ENCODE measurements at regions not wholly inside any gene's neighbourhood (a gene's known extent, or its start where the extent isn't known, plus 50 kb on each side); places are given as distances from the start of the nearest gene placed in this dataset.

DNA sequence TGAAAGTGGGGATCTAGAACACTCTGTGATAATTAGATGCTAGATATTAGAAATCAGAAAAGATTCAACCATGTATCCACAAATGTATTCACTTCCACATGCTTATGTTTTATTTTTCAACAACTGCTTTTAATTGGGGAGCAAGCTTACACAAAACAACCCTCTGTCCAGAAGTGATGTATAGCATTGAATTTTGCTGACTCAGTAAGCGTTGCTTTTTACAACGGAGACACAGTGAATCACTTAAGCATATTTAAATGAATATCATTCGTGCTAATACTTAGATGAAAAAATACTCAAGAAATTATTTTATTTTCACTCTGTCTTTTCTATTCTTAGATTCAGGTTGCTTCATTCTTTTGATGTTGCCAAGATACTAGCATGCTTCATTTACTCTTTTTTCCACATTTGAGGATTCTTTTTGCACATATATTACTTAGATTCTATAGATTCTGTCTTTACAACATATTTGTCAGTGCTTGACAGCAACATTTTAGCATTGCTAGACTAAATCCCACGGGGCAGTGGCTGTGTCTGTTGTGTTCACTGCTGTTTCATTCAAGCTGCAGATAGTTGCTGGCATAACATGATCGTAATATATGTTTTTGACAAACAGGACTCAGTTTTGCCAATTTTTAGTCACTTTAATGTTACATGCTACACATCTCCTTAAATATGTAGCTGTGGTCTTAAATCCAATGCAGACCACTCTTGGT, 1714.4 kb upstream of the SEL1L start:
- no peak overlapping the region for H3K4me3 ChIP-seq (ENCODE audit: control insufficient read depth, low read depth, low read length)
- no peak for DNase-seq (ENCODE audit: low read depth)
- TF ChIP-seq CTCF (IDR thresholded peaks at IDR 0.05; ENCODE audit: control insufficient read depth, insufficient read depth, low read depth, low read length, missing control alignments) = no peak

DNA sequence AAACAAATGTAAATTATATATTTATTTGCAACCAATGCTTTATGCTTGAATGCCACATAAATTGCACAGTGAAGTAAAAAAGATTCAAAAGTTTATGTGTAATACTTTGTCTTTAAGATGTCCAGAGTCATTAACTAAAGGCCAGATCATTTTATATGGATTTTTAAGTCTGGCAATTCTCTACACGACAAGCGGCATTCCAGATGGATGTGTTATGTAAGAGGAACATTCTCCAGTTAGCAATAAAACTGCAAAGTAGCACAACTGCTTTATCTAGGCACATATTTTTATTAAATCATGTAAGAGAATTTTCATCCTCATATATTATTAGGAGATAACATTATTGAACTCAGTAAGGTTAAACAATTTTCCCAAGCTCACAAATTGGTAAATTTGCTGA, 1717.7 kb upstream of the SEL1L start:
- TF ChIP-seq CTCF (IDR thresholded peaks at IDR 0.05; ENCODE audit: control insufficient read depth, insufficient read depth, low read depth, low read length, missing control alignments) = no peak
- no peak for DNase-seq (ENCODE audit: low read depth)
- no peak overlapping the region for H3K4me3 ChIP-seq (ENCODE audit: control insufficient read depth, low read depth, low read length)

GRCh38 chr14:83253870-83254269, 1720.2 kb upstream of the SEL1L start:
- no peak for TF ChIP-seq CTCF (IDR thresholded peaks at IDR 0.05; ENCODE audit: control insufficient read depth, insufficient read depth, low read depth, low read length, missing control alignments)
- H3K4me3 ChIP-seq (ENCODE audit: control insufficient read depth, low read depth, low read length) = no peak overlapping the region
- DNase-seq (ENCODE audit: low read depth) = no peak

DNA sequence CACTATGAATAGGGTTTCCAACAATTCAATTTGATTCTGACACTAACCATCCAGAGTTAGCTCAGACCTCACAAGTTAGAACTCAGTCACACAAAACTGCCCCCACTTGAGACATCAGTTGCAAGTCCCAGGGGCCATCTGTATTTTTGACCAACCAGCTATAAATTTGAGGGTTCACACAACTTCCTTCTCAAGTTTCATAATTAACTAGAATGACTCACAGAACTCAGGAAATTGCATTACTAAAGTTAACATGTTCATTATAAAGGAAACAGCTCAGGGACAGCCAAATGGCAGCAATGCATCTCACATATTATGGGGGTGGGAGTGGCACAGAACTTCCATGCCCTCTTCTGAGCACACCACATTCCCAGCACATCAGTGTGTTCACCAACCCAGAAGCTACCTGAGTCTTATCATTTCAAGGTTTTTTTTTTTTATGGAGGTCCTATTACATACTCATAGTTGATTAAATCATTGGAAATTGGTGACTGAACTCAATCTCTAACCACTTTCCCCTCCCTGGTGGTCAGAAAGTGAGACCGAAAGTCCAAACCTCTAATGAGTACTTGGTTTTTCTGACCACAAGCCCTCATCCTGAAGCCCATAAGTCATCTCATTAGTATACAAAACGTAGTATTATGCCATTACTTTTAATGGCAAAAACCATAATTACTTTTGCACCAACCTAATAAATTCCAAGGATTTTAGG, 1721.5 kb upstream of the SEL1L start:
- TF ChIP-seq CTCF (IDR thresholded peaks at IDR 0.05; ENCODE audit: control insufficient read depth, insufficient read depth, low read depth, low read length, missing control alignments) = no peak
- DNase-seq (ENCODE audit: low read depth) = no peak
- H3K4me3 ChIP-seq (ENCODE audit: control insufficient read depth, low read depth, low read length) = no peak overlapping the region

GRCh38 chr14:83255727-83256090, 1722.1 kb upstream of the SEL1L start:
- no peak for DNase-seq (ENCODE audit: low read depth)
- TF ChIP-seq CTCF (IDR thresholded peaks at IDR 0.05; ENCODE audit: control insufficient read depth, insufficient read depth, low read depth, low read length, missing control alignments) = no peak
- H3K4me3 ChIP-seq (ENCODE audit: control insufficient read depth, low read depth, low read length) = no peak overlapping the region

GRCh38 chr14:83257466-83258439, 1724.1 kb upstream of the SEL1L start:
- TF ChIP-seq CTCF (IDR thresholded peaks at IDR 0.05; ENCODE audit: control insufficient read depth, insufficient read depth, low read depth, low read length, missing control alignments) = no peak
- no peak for DNase-seq (ENCODE audit: low read depth)
- no peak overlapping the region for H3K4me3 ChIP-seq (ENCODE audit: control insufficient read depth, low read depth, low read length)
